Upper lobe of right lung (tissue), 1 donor: ENCODE measurements at regions not wholly inside any gene's neighbourhood (a gene's known extent, or its start where the extent isn't known, plus 50 kb on each side); places are given as distances from the start of the nearest gene placed in this dataset.

Experiments used
- ATAC-seq: fragments of 200-7000 bp; cut with Tn5 transposase; one replicate; pipeline ENCODE4 v1.9.1; 2020; ENCODE audit warnings: mild to moderate bottlenecking, moderate library complexity
- DNase-seq: peaks from one replicate; pipeline ENCODE4 v3.0.0-alpha.2; 2020
- H3K27ac ChIP-seq: fragments of 200-600 bp; one replicate; pipeline ENCODE4 v1.8.0; 2022
- H3K27me3 ChIP-seq: fragments of 200-600 bp; one replicate; pipeline ENCODE4 v1.8.0; 2022; ENCODE audit warnings: mild to moderate bottlenecking
- H3K36me3 ChIP-seq: fragments of 200-600 bp; one replicate; pipeline ENCODE4 v1.8.0; 2022
- H3K4me1 ChIP-seq: fragments of 200-600 bp; one replicate; pipeline ENCODE4 v1.8.0; 2022
- H3K4me3 ChIP-seq: fragments of 200-600 bp; one replicate; pipeline ENCODE4 v1.8.0; 2022; ENCODE audit warnings: mild to moderate bottlenecking
- H3K9me3 ChIP-seq: fragments of 200-600 bp; one replicate; pipeline ENCODE4 v1.8.0; 2022
- CTCF ChIP-seq: fragments of 200-600 bp; IDR thresholded peaks from one replicate; pipeline ENCODE4 v1.8.0; 2022; ENCODE audit warnings: antibody characterized with exemption
- intact Hi-C: fragments of 100-400 bp; cut with DNase I; formaldehyde crosslinking; loops from one replicate; pipeline ENCODE4 v1.11.0; 2022
- donor health status: DM: no; HTN: yes; CAD: no; lungs with severe emphysema.

GRCh38 chr14:58864751-58865513 is 227.2 kb downstream of the DACT1 start:
- DNase-seq, result no peak
- Histone ChIP-seq H3K4me1 (no peaks in the 10 kb centered on the region), H3K27me3 (no peaks in the 10 kb centered on the region), H3K9me3 (no peaks in the 10 kb centered on the region), H3K27ac (no peak overlapping the region), H3K4me3 (no peak overlapping the region), H3K36me3 (no peaks in the 10 kb centered on the region)
- ATAC-seq, result no peak
- TF ChIP-seq CTCF, result no peak
- intact Hi-C loops, result no loop called here

GRCh38 chr14:58865514-58866281 is 227.9 kb downstream of the DACT1 start:
- Histone ChIP-seq H3K9me3 (no peaks in the 10 kb centered on the region), H3K4me1 (no peaks in the 10 kb centered on the region), H3K4me3 (no peak overlapping the region), H3K36me3 (no peaks in the 10 kb centered on the region), H3K27ac (no peak overlapping the region), H3K27me3 (no peaks in the 10 kb centered on the region)
- DNase-seq, result no peak
- no peak for TF ChIP-seq CTCF
- intact Hi-C loops, result no loop called here
- no peak for ATAC-seq

- ATAC-seq (peak; percentile 23), DNase-seq (no peak)
- Histone ChIP-seq H3K9me3 (no peaks in the 10 kb centered on the region), H3K4me1 (no peaks in the 10 kb centered on the region), H3K36me3 (no peaks in the 10 kb centered on the region), H3K27me3 (no peaks in the 10 kb centered on the region), H3K27ac (no peak overlapping the region), H3K4me3 (no peak overlapping the region)
- intact Hi-C loops, result no loop called here
- no peak for TF ChIP-seq CTCF
These were observed 228.6 kb downstream of the DACT1 start for GRCh38 chr14:58866391-58866790.

- ATAC-seq (no peak), DNase-seq (no peak)
- H3K27ac ChIP-seq, result no peak overlapping the region
- TF ChIP-seq CTCF, result no peak
- H3K9me3 ChIP-seq, result no peaks in the 10 kb centered on the region
- no peaks in the 10 kb centered on the region for H3K27me3 ChIP-seq
- H3K4me1 ChIP-seq, result peaks cover 4% of the 10 kb centered on the region
- no peak overlapping the region for H3K4me3 ChIP-seq
- no peaks in the 10 kb centered on the region for H3K36me3 ChIP-seq
- intact Hi-C loops, result no loop called here
These were observed 233.2 kb downstream of the DACT1 start for GRCh38 chr14:58870961-58871360.

- DNase-seq (no peak), ATAC-seq (no peak)
- no peak overlapping the region for H3K27ac ChIP-seq
- no peak for TF ChIP-seq CTCF
- no peak overlapping the region for H3K4me3 ChIP-seq
- no peaks in the 10 kb centered on the region for H3K36me3 ChIP-seq
- H3K27me3 ChIP-seq, result no peaks in the 10 kb centered on the region
- intact Hi-C loops, result no loop called here
- peaks cover 4% of the 10 kb centered on the region for H3K4me1 ChIP-seq
- H3K9me3 ChIP-seq, result no peaks in the 10 kb centered on the region
These were observed 233.8 kb downstream of the DACT1 start for GRCh38 chr14:58871573-58871972.
